ENCODE measurements at regions not wholly inside any gene's neighbourhood (a gene's known extent, or its start where the extent isn't known, plus 50 kb on each side); places are given as distances from the start of the nearest gene placed in this dataset.
"Not testable (repeated sequence)": the region's sequence is repeated elsewhere in the genome, so short reads cannot be mapped to it uniquely, and the experiment has no call there.

DNA sequence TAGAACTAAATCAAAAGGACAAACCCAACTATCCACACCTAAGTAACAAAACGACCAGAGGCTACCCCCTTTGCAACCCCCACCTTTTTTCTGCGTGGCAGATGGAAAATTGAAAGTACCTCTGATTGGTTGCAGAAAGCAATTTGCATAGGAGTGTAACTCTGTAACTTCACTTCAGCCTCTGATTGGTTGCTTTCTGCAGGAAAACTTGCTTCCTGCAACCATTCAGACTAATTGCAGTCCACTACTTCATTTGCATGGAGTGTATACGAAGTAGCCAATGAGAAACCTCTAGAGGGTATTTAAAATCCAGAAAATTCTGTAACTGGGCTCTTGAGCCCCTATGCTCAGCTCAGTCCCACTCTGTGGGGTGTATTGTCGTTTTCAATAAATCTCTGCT, 129.1 kb upstream of the OLIG3 start:
- no peak for DNase-seq (ENCODE audit: low spot score)

DNA sequence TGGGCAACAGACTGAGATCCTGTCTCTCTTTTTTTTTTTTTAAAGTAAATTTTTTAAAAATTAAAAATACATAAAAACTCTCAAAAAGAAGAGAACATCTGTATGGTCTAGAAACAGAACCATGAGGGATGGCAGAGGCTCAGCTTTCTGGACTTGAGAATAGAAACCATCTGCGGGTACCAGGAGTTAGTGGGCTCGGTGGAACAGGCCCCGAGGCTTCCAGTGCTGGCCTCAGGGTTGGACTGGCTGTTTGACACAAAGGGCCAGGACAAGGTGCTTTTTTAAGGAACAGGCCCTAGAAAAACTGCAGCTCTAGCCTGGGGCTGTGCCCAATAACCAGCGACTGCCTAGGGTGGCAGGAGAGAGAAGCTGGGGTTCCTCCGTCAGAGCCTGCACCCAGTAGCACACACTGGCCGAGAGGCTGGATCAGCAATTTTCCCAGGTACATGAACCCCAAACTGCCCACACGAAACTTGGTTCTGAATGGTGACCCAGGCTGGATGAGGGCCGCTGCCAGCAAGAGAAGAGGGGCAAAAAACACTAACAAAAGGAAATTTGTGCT, 131.0 kb upstream of the OLIG3 start:
- no peak for DNase-seq (ENCODE audit: low spot score)

DNA sequence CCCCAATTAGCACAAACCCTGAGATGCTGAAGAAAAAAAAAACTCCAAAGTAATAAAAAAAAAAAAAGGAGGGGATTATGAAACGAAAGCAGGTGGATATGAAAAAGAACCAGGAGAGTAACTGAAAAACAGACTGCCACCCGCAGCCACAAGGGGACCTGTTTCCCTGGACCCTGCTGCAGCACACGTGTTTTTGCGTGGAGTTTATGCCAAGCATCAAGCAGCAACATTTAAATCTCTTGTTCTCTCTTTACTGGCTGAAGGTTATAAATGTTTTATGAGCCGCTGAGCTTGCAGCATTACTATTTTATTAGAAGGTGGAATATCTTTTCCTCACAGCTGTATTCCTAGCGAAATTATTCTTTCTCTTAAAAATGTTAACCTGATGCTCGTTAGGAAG, 131.6 kb upstream of the OLIG3 start:
- DNase-seq (ENCODE audit: low spot score) = no peak

DNA sequence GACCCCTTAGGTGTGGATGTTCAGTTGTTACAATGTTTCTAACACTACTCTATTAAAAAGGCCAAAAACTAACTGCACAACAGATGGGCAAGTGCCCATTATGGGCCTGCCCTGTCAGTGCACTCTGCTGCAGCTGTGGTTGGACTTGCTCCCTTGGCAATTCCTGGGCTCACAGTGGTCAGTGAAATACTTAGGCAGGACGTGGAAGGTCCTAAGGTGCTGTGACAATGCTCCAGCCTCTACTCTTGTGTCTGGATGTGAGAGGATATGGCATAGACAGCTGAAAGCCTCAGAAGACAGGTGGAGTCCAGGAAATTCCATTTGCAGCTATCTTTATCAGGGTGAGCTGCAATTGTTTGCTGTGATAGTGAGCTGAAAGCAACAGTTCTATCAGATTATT, 136.5 kb upstream of the OLIG3 start:
- no peak for DNase-seq (ENCODE audit: low spot score)

DNA sequence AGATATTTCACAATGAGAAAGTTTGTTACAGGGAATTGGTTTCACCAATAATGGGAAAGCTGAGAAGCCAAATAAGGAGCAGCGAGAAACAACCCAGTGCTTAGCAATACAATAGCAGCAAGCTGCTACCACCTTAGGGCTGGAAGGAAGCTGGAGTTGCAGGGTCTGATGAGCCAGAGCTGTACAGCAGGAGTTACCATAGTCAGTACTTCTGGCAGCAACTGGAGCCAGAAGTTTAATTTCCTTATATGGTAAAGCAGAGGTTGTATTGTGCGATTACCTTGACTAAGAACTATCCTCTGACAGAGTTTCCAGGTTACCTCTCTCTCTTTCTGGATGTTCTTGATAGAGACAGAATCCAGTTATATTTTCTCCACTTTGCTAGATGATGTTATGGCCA, 137.1 kb upstream of the OLIG3 start:
- no peak for DNase-seq (ENCODE audit: low spot score)

DNA sequence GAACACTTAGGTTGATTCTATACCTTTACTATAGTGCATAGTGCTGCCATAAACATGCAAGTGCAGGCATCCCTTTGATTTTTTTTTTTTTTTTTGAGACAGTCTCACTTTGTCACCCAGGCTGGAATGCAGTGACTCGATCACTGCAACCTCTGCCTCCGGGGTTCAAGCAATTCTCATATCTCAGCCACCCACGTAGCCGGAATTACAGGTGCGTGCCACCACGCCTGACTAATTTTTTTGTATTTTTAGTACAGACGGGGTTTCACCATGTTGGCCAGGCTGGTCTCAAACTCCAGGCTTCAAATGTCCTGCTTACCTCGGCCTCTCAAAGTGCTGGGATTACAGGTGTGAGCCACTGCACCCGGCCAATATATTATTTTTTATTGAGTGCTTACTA, 140.0 kb upstream of the OLIG3 start:
- not testable (repeated sequence) for DNase-seq (ENCODE audit: low spot score)

DNA sequence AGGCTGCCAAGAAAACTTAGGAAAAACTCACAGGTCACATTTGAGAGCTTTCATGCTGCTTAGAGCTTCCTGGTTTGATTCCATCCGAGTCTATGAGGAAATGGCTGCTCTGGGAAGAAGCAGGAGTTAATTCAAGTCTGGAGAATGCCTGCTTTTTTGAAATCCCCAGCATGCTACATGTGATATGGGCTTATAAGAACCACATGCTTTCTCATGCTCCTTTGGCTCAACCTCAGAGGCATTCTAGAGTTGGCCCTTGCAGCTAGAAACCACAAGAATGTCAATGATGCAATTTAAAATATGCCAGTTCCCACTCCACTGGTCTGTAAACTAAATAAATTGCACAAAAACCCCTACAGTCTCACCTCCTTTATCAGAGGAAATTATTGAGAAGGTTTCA, 142.9 kb upstream of the OLIG3 start:
- DNase-seq (ENCODE audit: low spot score) = no peak

DNA sequence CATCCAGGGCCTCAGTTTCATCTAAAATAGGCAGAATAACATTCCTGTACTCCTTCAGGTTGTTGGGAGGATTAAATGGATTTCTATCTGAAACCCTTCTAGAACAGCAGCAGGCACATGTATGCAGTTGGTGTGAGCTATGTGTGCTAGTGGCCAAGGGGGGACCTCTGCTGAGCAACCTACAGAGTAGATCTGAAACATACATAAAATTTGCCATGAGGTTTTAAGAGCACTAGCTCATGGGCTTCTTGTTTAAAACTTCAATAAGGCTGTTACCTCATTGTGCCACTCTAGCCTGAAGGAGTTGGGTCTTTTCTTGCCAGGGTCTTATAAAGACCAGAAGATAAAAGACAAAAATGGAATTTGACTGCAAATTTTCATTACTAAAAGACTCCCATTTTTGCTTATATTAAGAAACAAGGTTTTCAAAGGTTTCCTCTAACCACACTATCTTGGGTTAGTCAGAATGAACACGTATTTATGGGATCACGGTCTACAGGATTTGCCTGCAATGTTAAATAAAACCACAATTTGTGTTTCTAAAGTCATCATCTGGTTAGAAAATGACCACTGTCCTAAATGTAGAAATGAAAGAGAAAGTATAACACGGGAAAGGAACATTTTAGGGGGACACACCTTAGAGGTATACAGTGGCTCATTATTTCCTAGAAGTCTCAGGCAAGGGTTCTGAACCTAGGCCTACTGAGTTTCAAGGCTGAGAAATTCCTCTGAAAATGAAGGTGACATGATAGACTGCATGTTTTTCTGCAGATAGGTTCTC, 144.9 kb upstream of the OLIG3 start:
- no peak for DNase-seq (ENCODE audit: low spot score)

DNA sequence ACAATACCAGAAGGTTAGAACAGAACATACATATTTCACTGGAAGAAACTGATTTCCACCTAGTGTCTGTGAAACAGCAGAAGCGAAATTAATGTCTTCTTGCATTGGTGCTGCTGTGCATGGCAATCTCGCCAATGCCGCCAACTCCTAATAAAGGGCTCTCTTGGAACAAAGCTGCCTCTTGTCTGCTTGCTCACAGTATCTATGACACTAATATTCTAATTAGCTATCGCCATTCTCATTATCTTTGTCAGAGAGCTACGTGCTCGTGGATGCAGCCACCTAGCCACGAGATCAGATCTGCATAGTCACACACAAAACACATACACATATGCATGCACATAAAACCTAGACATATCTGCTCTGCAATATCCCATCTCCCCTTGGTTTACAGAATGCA, 145.9 kb upstream of the OLIG3 start:
- peak; percentile 55 for DNase-seq (ENCODE audit: low spot score)

DNA sequence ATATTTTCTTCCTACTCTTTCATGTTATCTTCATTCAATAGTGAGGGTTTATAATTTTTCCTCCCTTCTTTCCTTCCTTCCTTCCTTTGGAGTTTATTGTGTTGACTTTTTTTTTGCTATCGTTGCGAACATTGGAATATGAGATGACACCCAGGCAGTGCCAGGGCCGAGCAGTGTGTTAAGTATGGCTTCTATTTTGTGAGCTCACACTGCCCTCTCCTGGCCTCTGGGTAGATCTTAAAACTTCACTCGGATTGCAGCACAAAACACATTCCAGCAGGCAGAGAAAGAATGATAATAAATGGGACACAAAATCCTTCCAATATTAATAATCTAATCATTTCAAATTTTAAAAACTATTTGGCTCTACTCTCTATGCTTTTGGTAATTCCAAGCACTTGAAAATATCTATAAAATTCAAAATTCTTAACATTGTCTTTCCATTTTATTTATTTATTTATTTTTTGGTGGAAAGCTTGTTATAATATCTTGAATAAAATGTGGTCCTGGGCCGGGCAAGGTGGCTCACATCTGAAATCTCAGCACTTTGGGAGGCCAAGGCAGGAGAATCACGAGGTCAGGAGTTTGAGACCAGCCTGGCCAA, 147.4 kb upstream of the OLIG3 start:
- DNase-seq (ENCODE audit: low spot score) = peak; percentile 88

DNA sequence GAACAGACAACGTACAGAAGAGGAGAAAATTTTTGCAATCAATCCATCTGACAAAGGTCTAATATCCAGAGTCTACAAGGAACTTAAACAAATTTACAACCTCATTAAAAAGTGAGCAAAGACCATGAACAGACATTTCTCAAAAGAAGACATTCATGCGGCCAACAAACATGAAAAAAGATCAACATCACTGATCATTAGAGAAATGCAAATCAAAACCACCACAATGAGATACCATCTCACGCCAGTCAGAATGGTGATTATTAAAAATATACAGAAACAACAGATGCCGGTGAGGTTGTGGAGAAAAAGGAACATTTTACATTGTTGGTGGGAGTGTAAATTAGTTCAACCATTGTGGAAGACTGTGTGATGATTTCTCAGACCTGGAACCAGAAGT, 149.0 kb upstream of the OLIG3 start:
- not testable (repeated sequence) for DNase-seq (ENCODE audit: low spot score)

DNA sequence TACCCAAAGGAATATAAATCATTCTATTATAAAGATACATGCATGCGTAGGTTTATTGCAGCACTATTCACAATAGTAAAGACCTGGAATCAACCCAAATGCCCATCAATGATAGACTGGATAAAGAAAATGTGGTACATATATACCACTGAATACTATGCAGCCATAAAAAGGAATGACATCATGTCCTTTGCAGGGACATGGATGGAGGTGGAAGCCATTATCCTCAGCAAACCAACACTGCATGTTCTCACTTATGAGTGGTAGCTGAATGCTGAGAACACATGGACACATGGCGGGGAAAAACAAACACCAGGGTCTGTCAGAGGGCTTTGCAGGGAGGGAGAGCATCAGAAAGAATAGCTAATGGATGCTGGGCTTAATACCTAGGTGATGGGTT, 149.4 kb upstream of the OLIG3 start:
- DNase-seq (ENCODE audit: low spot score) = not testable (repeated sequence)

DNA sequence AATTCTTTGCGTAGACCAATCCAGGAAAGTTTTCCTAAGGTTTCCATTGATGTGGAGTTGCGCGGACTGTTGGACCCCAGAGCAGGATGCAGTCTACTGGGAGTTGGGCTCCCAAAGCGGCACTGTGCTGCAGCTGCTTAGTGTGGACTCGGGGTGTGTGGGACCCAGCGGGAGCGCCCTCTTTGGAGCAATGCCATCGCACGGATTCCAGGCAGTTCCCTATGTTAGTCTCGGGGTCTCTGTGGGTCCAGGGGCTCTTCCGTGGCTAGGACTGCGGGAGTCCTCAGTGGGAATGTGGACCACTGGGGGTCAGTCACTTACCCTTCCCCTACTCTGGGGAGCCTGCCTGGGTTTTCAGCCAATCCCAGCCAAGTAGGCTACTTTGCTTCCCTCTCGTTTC, 151.7 kb upstream of the OLIG3 start:
- no peak for DNase-seq (ENCODE audit: low spot score)

DNA sequence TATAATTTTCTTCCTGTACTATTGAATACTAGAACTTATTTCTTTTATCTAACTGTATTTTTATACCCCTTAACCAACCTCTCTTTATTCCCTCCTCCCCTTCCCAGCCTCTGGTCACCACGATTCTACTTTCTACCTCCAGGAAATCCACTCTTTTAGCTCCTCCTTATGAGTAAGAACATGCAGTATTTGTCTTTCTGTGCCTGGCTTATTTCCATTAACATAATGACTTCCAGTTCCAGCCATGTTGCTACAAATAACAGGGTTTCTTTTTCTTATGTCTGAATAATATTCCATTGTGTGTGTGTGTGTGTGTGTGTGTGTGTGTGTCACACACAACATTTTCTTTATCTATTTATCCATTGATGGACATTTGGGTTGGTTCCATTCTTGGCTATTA, 152.3 kb upstream of the OLIG3 start:
- DNase-seq (ENCODE audit: low spot score) = no peak

DNA sequence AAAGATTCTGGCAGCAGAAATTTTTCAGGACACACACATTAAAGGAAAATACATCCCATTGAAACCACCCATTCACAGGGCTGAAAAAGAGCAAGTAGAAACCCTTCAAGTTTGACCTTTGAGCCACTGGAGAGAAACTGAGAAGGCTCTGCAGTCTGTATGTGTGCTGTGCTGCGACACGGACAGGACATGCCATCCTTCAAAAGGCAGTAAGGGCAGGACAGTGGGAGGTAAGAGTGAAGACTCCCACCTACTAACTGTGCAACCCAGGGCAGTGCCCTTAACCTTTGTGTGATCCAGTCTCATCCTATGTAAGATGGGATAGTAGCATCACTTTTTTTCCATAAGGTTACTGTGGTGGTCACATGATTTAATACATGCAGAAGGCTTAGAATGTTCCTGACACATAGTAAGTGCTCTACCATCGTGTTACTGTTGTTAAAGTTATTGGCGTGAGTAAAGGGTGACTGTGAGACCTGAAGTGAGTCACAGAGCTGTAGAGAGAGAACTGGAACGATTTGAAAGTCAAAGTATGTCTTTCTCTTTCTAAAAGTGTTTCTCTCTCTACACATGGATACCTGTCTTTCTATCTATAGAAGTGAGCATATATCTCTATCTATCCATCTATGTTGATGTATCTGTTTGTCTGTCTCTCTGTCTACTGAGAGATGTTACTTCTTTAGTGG, 153.7 kb upstream of the OLIG3 start:
- DNase-seq (ENCODE audit: low spot score) = no peak

DNA sequence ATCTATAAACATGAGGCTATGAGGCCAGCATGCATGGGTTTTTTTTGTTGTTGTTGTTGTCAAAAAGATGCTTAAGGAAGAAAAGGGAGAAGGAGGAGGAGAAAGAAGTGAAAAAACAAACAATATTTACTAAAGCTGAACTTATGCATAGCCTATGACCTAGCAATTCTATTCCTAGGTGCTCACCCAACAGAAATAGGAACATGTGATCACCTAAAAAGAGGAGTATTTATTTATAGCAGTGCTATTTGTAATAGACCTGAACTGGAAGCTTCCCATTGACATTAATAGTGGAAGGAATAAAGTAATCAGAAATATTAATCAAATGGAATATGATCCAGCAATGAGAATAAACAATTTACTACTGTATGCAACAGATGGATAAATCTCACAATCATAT, 156.5 kb upstream of the OLIG3 start:
- DNase-seq (ENCODE audit: low spot score) = no peak

DNA sequence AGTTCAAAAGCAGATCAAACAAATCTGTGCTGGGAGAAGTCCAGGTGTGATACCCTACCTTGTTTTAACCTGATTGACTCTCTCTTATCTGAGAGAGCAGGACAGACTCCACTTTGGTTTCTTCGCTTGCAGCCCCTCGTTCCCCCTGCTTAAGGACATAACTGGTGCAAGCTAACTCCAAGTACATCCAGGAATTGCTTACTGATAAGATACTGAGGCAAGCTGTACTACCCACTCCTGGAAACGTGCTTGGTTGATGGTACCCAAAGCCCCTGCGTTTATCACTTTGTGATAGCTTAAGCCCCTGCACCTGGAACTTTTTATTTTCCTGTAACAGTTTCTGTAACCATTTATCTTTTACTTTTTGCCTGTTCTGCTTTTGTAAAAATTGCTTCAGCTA, 157.0 kb upstream of the OLIG3 start:
- no peak for DNase-seq (ENCODE audit: low spot score)

DNA sequence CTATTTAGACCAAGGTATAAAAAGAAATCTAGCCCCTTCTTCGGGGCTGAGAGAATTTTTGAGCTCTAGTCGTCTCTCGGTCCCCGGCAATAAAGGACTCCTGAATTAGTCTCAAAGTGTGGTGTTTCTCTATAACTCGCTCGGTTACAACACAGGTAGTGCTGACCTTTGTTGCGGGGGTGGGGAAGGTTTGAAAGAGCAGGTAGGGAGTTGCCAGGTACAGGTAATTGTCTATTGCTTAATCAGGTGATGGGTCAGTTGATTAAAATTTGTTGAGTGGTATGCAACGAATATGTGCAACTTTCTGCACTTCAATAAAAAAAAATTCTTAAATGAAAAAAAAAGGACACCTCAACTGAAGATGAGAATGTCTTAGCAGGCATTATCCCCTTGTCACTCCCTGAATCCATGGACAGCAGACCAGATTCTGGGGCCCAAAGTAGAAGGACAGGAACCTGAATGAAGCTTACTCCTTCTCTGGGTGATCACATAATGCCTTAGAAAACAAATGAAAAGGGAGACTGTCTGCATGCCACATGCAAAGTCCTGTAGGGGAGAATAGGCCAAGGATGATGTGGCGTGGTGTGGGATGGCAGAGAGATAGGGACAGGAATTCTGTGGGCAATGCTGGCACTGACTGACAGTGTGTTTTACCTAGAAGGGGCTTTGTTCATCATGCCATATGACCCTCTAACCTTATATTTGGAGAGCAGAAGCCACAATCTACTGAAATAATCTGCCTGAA, 157.6 kb upstream of the OLIG3 start:
- DNase-seq (ENCODE audit: low spot score) = no peak

DNA sequence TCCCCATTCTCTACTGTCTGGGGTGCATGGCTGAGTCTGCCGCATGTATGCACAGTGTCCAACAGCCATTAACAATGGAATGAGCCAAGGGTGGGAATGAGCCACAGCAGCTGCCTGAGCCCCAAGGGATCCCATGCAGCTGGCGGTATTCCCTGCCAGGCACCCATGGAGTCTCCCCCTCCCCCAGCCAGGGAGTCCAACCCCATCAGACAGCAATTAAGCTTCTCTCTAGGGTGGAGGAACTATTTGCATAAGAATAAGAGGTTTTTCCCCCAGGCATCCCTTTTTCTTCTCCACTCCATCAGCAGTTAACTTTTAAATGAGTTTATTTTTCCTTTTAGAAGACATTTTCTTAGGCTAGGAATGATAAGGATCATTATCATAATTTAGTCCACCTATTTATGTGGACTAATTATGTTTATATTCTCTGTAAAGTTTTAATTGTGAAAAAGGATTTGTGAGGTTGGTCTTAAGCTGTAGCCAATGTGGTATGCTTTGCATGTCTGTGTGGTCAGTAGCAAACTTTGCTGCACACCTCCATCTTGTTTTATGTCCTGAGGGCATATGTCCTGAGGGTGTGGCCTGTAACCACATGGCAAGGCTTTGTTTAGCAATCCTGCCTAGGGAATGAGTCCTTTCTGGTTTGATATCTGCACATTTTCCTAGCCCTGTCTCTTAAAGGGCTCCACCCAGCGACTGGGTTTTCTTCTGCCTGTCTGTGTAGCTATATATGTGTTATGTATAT, 158.9 kb upstream of the OLIG3 start:
- no peak for DNase-seq (ENCODE audit: low spot score)

DNA sequence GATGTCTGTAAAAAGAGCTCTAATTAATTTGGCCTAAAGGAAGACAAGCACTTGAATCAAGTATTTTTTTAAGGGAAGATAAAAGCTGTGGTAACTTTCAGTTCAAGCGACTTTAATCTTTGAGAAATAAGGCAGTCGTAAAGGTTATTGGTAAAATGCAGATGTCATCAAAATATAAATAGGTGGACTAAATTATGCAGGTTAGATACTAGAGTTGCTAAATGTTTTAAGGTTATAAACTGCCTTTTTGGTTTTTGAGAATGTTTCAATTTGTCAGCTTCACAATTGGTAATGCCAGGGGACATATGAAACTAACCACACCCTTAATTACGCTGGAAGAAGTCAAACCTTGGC, 159.5 kb upstream of the OLIG3 start:
- DNase-seq (ENCODE audit: low spot score) = no peak

DNA sequence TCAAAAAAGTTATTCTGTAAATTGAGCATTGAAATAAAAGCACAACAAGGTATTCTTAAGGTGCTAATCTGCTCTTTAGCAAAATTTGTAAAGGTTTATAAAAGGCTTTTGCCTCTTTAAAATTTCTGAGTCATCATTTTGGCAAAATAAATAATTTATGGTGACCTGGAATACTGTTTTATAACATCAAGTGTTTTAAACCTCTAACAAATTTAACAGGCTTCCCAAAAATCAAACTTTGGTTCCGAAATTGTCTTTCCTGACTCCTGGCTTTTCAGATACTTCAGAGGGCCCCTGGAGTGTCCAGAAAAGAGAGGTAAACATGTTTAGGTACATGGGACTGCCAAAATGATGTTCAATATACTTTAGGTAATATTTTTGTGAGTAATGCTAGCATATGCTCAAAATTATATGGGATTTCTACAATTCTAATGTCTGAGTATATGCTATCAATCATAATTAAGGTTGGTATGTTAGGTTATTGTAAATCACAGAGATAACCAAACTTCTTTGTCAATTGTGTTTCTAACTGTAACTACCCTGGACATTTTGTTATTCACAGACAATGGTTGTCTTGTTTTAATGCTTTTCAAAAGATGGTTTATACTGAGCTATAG, 160.3 kb upstream of the OLIG3 start:
- no peak for DNase-seq (ENCODE audit: low spot score)

Data from globus pallidus (tissue), 1 donor.